ENCODE measurements at regions not wholly inside any gene's neighbourhood (a gene's known extent, or its start where the extent isn't known, plus 50 kb on each side); places are given as distances from the start of the nearest gene placed in this dataset.

DNA sequence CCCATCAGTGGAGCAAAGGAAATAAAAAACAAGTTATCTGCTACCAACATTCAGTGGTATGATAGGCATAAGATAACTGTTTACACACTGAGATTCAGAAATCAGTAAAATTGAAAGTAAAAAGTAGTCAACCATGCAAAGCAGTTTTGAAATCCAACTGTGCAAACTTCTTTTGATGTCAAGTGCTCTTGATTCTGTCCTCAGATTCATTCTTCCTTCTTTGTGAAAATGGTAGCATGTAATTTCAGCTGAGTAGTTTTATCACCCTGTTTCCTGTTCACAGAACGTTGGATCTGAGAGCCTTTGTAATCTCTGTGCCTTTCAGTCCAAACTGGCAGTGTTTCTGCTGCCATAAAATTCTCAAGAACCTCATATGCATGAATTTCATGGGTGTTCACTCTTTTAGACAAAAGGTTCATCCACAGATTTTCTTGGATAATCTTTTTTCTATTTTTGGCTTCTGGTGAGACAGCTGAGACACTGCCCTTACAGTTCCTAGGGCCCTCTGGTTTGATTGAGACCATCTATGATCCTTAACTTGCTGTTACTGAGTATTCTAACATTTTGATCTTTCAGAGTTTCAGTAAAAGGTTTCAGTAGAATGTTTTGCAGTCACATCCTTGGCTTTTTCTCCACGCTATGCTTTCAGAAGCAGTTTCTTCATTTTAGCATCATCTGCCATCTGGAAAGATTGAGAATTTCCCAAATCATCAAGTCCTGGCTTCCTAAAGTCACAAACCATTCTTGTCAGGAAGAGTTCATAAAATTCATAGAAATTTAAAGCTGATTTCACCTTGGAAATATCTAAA is 272.3 kb upstream of the EPHA4 start:
- TF ChIP-seq MYC (IDR thresholded peaks at IDR 0.05; ENCODE audit: low read depth, low read length): no peak
- TF ChIP-seq, protein P1, sequence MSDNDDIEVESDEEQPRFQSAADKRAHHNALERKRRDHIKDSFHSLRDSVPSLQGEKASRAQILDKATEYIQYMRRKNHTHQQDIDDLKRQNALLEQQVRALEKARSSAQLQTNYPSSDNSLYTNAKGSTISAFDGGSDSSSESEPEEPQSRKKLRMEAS (IDR thresholded peaks at IDR 0.05; ENCODE audit: low read depth, low read length): no peak
- no peak for TF ChIP-seq POLR2A (IDR thresholded peaks at IDR 0.05; ENCODE audit: extremely low read depth, insufficient read length)
- H3K4me3 ChIP-seq (ENCODE audit: low read depth, low read length): no peak overlapping the region
- DNase-seq (ENCODE audit: low read depth): no peak

DNA sequence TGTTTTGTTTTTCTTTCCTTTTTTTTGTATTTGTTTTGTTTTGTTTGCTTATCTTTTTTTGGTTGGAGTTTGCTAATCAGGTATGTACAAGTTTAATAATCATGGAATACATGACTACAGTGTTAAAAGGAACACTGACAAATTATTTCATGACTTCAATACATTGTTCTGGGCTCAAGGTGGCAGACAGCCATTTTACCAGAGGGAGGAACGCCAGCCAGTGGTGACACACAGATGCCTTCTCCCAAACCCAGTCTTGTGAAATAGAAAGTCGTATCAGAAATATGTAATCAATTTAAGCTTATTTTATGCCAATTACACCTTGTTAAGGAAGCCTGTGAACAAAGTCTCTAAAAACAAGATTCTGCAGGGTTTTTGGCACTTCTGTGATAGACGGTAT is 264.0 kb upstream of the EPHA4 start:
- TF ChIP-seq MYC (IDR thresholded peaks at IDR 0.05; ENCODE audit: low read depth, low read length) (no peak), POLR2A (IDR thresholded peaks at IDR 0.05; ENCODE audit: extremely low read depth, insufficient read length) (no peak)
- TF ChIP-seq, protein P2, sequence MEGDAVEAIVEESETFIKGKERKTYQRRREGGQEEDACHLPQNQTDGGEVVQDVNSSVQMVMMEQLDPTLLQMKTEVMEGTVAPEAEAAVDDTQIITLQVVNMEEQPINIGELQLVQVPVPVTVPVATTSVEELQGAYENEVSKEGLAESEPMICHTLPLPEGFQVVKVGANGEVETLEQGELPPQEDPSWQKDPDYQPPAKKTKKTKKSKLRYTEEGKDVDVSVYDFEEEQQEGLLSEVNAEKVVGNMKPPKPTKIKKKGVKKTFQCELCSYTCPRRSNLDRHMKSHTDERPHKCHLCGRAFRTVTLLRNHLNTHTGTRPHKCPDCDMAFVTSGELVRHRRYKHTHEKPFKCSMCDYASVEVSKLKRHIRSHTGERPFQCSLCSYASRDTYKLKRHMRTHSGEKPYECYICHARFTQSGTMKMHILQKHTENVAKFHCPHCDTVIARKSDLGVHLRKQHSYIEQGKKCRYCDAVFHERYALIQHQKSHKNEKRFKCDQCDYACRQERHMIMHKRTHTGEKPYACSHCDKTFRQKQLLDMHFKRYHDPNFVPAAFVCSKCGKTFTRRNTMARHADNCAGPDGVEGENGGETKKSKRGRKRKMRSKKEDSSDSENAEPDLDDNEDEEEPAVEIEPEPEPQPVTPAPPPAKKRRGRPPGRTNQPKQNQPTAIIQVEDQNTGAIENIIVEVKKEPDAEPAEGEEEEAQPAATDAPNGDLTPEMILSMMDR (IDR thresholded peaks at IDR 0.05; ENCODE audit: low read depth, low read length): no peak
- TF ChIP-seq, protein P1 (IDR thresholded peaks at IDR 0.05; ENCODE audit: low read depth, low read length): no peak

DNA sequence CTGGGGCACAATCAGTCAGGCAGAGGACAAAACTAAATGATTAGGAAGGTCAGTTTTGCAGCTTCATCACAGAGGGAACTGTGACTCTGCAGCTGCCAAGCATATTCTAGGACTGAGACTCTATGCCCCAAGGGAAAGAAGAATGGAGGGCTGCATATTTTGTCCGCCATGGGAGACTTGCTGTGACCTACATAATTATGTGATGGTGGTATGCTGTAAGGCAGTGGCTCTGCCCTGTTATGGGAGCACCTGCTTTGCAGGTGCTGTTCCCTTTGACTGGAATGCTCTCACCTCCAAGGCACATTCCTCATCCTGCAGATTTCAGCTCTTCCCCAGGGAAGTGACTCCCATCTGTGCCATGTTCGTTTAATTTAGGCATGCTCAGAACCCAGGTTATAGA is 261.9 kb upstream of the EPHA4 start:
- DNase-seq (ENCODE audit: low read depth): no peak
- TF ChIP-seq MYC (IDR thresholded peaks at IDR 0.05; ENCODE audit: low read depth, low read length): no peak
- TF ChIP-seq POLR2A (IDR thresholded peaks at IDR 0.05; ENCODE audit: extremely low read depth, insufficient read length): no peak
- TF ChIP-seq, protein P2 (IDR thresholded peaks at IDR 0.05; ENCODE audit: low read depth, low read length): no peak
- TF ChIP-seq, protein P1 (IDR thresholded peaks at IDR 0.05; ENCODE audit: low read depth, low read length): no peak
- H3K4me3 ChIP-seq (ENCODE audit: low read depth, low read length): no peak overlapping the region

More for the DNA sequence above, 264.0 kb upstream of the EPHA4 start:
- H3K4me3 ChIP-seq (ENCODE audit: low read depth, low read length): no peak overlapping the region
- no peak for DNase-seq (ENCODE audit: low read depth)

DNA sequence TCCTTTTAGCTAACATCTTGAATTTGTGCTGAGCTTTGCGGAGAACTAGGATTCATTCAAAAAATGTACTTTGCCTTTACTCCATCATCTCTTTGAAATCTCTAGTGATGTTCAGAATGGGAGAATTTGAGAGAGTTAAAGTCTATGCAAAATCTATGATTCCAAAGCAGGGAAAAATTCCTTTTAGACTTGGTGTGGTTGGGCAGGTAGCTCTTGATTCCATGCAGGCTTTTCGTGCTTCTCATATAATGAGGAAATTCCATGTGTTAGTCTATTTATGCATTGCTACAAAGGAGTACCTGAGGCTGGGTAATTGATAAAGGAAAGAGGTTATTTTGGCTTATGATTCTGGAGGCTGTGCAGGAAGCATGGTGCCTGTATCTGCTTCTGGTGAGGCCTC is 258.9 kb upstream of the EPHA4 start:
- no peak for DNase-seq (ENCODE audit: low read depth)
- TF ChIP-seq, protein P1 (IDR thresholded peaks at IDR 0.05; ENCODE audit: low read depth, low read length): no peak
- TF ChIP-seq POLR2A (IDR thresholded peaks at IDR 0.05; ENCODE audit: extremely low read depth, insufficient read length) (no peak), MYC (IDR thresholded peaks at IDR 0.05; ENCODE audit: low read depth, low read length) (no peak)
- TF ChIP-seq, protein P2 (IDR thresholded peaks at IDR 0.05; ENCODE audit: low read depth, low read length): no peak

DNA sequence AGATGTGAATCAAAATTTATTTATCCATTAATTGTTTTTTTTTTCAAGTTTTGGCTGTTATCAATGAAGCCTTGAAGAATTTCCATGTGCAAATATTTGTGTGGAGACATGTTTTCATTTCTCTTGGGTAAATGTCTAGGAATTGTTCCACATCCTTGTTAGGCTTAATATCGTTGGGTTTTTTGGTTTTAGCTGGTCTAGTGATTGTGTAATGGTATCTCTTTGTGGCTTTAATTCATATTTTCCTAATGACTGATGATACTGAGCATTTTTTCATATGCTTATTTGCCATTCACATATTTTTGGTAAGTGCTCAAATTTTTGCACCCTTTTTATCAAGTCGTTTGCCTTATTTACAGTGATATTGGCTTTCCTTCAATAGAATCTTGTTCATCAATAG is 250.3 kb upstream of the EPHA4 start:
- DNase-seq (ENCODE audit: low read depth): no peak
- H3K4me3 ChIP-seq (ENCODE audit: low read depth, low read length): no peak overlapping the region
- TF ChIP-seq POLR2A (IDR thresholded peaks at IDR 0.05; ENCODE audit: extremely low read depth, insufficient read length): no peak
- TF ChIP-seq, protein P1 (IDR thresholded peaks at IDR 0.05; ENCODE audit: low read depth, low read length): no peak
- TF ChIP-seq, protein P2 (IDR thresholded peaks at IDR 0.05; ENCODE audit: low read depth, low read length): no peak
- TF ChIP-seq MYC (IDR thresholded peaks at IDR 0.05; ENCODE audit: low read depth, low read length): no peak

More for the DNA sequence above, 258.9 kb upstream of the EPHA4 start:
- H3K4me3 ChIP-seq (ENCODE audit: low read depth, low read length): no peak overlapping the region

DNA sequence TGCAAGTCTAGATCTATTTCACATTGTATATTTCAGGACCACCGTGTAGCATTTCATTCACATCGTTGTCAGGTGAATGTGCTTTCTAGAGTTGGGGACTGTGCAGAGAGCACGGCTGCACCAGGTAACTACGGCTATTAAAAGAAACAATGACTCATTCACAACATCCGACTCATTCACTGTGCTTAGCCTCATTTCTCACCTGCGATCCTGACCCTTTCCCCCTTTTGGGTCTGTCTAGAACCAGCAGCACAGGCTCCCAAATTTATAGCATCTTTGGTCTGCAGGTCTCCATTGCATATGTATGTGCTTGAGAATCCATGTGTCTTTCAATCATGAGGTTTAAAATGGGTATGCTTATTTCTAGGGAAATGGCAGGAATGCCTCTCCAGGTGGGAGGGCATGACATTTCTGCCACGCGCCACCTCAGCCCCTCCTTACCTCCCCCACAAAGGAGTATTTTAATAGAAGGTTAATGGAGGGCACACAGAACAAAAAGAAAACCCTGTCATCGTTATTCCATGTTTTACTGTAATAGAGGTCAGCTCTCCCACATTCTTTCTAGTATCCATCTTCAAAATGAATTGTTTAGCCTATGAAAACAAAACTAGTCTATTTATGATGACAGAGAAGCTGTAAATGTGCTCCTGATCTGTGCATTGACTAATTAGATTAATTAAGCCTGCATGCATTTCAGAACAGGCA is 246.7 kb upstream of the EPHA4 start:
- no peak overlapping the region for H3K4me3 ChIP-seq (ENCODE audit: low read depth, low read length)
- TF ChIP-seq POLR2A (IDR thresholded peaks at IDR 0.05; ENCODE audit: extremely low read depth, insufficient read length): no peak
- TF ChIP-seq, protein P1 (IDR thresholded peaks at IDR 0.05; ENCODE audit: low read depth, low read length): no peak
- no peak for TF ChIP-seq MYC (IDR thresholded peaks at IDR 0.05; ENCODE audit: low read depth, low read length)

More for the DNA sequence above, 246.7 kb upstream of the EPHA4 start:
- no peak for DNase-seq (ENCODE audit: low read depth)
